Activated naive CD8-positive, alpha-beta T cell treated with anti-CD3 and anti-CD28 coated beads for 36 hours (primary cell): ENCODE measurements at regions not wholly inside any gene's neighbourhood (a gene's known extent, or its start where the extent isn't known, plus 50 kb on each side); places are given as distances from the start of the nearest gene placed in this dataset.

Experiments
- DNase-seq: peaks from one replicate; pipeline ENCODE4 v3.0.0; 2021
- H3K27ac Mint-ChIP-seq: one replicate; pipeline ENCODE4 v1.8.0; 2022; ENCODE audit warnings: mild to moderate bottlenecking, moderate library complexity, mixed read lengths
- H3K27me3 Mint-ChIP-seq: one replicate; pipeline ENCODE4 v1.8.0; 2022; ENCODE audit warnings: mild to moderate bottlenecking, mixed read lengths
- H3K36me3 Mint-ChIP-seq: one replicate; pipeline ENCODE4 v1.8.0; 2021; ENCODE audit warnings: mild to moderate bottlenecking, mixed read lengths
- H3K4me1 Mint-ChIP-seq: one replicate; pipeline ENCODE4 v1.8.0; 2021; ENCODE audit warnings: mixed read lengths
- H3K4me3 Mint-ChIP-seq: one replicate; pipeline ENCODE4 v1.8.0; 2022; ENCODE audit warnings: mild to moderate bottlenecking, moderate library complexity, mixed read lengths
- H3K9me3 Mint-ChIP-seq: one replicate; pipeline ENCODE4 v1.8.0; 2022; ENCODE audit warnings: mixed read lengths

- DNase-seq = no peak
- Mint-ChIP-seq H3K36me3 (no peaks in the 10 kb centered on the region), H3K9me3 (no peaks in the 10 kb centered on the region), H3K27me3 (no peaks in the 10 kb centered on the region), H3K4me3 (no peak overlapping the region), H3K4me1 (no peaks in the 10 kb centered on the region), H3K27ac (no peak overlapping the region)
Measured at GRCh38 chr2:2564300-2565078, 233.4 kb upstream of the MYT1L start.

- no peak for DNase-seq
- H3K4me1 Mint-ChIP-seq = no peaks in the 10 kb centered on the region
- no peaks in the 10 kb centered on the region for H3K36me3 Mint-ChIP-seq
- no peak overlapping the region for H3K4me3 Mint-ChIP-seq
- H3K27ac Mint-ChIP-seq = no peak overlapping the region
- no peaks in the 10 kb centered on the region for H3K27me3 Mint-ChIP-seq
- H3K9me3 Mint-ChIP-seq = no peaks in the 10 kb centered on the region
Measured at GRCh38 chr2:2563309-2563860, 232.3 kb upstream of the MYT1L start.

GRCh38 chr2:2562867-2563266 is 231.8 kb upstream of the MYT1L start:
- H3K9me3 Mint-ChIP-seq = no peaks in the 10 kb centered on the region
- no peak overlapping the region for H3K4me3 Mint-ChIP-seq
- no peaks in the 10 kb centered on the region for H3K27me3 Mint-ChIP-seq
- H3K36me3 Mint-ChIP-seq = no peaks in the 10 kb centered on the region
- DNase-seq = no peak
- H3K27ac Mint-ChIP-seq = no peak overlapping the region
- H3K4me1 Mint-ChIP-seq = peaks cover 2% of the 10 kb centered on the region

- Mint-ChIP-seq H3K9me3 (no peaks in the 10 kb centered on the region), H3K27me3 (no peaks in the 10 kb centered on the region), H3K36me3 (no peaks in the 10 kb centered on the region), H3K4me1 (peaks cover 8% of the 10 kb centered on the region), H3K27ac (no peak overlapping the region), H3K4me3 (no peak overlapping the region)
- DNase-seq = no peak
Measured at GRCh38 chr2:2561346-2562095, 230.4 kb upstream of the MYT1L start.

GRCh38 chr2:2560374-2561015 is 229.4 kb upstream of the MYT1L start:
- Mint-ChIP-seq H3K9me3 (no peaks in the 10 kb centered on the region), H3K27ac (no peak overlapping the region), H3K27me3 (no peaks in the 10 kb centered on the region), H3K36me3 (no peaks in the 10 kb centered on the region), H3K4me3 (no peak overlapping the region), H3K4me1 (peaks cover 8% of the 10 kb centered on the region)
- DNase-seq = no peak

- Mint-ChIP-seq H3K27me3 (no peaks in the 10 kb centered on the region), H3K27ac (no peak overlapping the region), H3K9me3 (peaks cover 6% of the 10 kb centered on the region), H3K4me1 (peaks cover 8% of the 10 kb centered on the region), H3K4me3 (no peak overlapping the region), H3K36me3 (no peaks in the 10 kb centered on the region)
- DNase-seq = no peak
Measured at GRCh38 chr2:2558476-2558875, 227.4 kb upstream of the MYT1L start.

- no peaks in the 10 kb centered on the region for H3K27me3 Mint-ChIP-seq
- peaks cover 8% of the 10 kb centered on the region for H3K4me1 Mint-ChIP-seq
- no peaks in the 10 kb centered on the region for H3K36me3 Mint-ChIP-seq
- no peak overlapping the region for H3K4me3 Mint-ChIP-seq
- H3K27ac Mint-ChIP-seq = no peak overlapping the region
- DNase-seq = no peak
- peaks cover 12% of the 10 kb centered on the region for H3K9me3 Mint-ChIP-seq
Measured at GRCh38 chr2:2557475-2557874, 226.4 kb upstream of the MYT1L start.

- Mint-ChIP-seq H3K9me3 (peaks cover 20% of the 10 kb centered on the region), H3K27me3 (no peaks in the 10 kb centered on the region), H3K36me3 (no peaks in the 10 kb centered on the region), H3K4me1 (no peaks in the 10 kb centered on the region), H3K4me3 (no peak overlapping the region), H3K27ac (no peak overlapping the region)
- DNase-seq = no peak
Measured at GRCh38 chr2:2550856-2551255, 219.8 kb upstream of the MYT1L start.

- peaks cover 9% of the 10 kb centered on the region for H3K9me3 Mint-ChIP-seq
- H3K36me3 Mint-ChIP-seq = no peaks in the 10 kb centered on the region
- no peak for DNase-seq
- no peaks in the 10 kb centered on the region for H3K4me1 Mint-ChIP-seq
- no peaks in the 10 kb centered on the region for H3K27me3 Mint-ChIP-seq
- H3K4me3 Mint-ChIP-seq = no peak overlapping the region
- H3K27ac Mint-ChIP-seq = no peak overlapping the region
Measured at GRCh38 chr2:2547911-2548310, 216.8 kb upstream of the MYT1L start.

- Mint-ChIP-seq H3K36me3 (no peaks in the 10 kb centered on the region), H3K27me3 (no peaks in the 10 kb centered on the region), H3K4me1 (no peaks in the 10 kb centered on the region), H3K4me3 (no peak overlapping the region), H3K9me3 (peaks cover 9% of the 10 kb centered on the region), H3K27ac (no peak overlapping the region)
- no peak for DNase-seq
Measured at GRCh38 chr2:2547451-2547850, 216.4 kb upstream of the MYT1L start.

- H3K9me3 Mint-ChIP-seq = no peaks in the 10 kb centered on the region
Measured at GRCh38 chr2:2546046-2546445, 215.0 kb upstream of the MYT1L start.

GRCh38 chr2:2542966-2543611 is 212.0 kb upstream of the MYT1L start:
- Mint-ChIP-seq H3K27ac (no peak overlapping the region), H3K4me3 (no peak overlapping the region), H3K4me1 (no peaks in the 10 kb centered on the region), H3K27me3 (peaks cover 4% of the 10 kb centered on the region), H3K9me3 (no peaks in the 10 kb centered on the region), H3K36me3 (no peaks in the 10 kb centered on the region)
- DNase-seq = no peak

More at GRCh38 chr2:2546046-2546445, 215.0 kb upstream of the MYT1L start:
- Mint-ChIP-seq H3K4me3 (no peak overlapping the region), H3K27ac (no peak overlapping the region), H3K36me3 (no peaks in the 10 kb centered on the region), H3K4me1 (no peaks in the 10 kb centered on the region), H3K27me3 (no peaks in the 10 kb centered on the region)
- DNase-seq = no peak

GRCh38 chr2:2542316-2542715 is 211.2 kb upstream of the MYT1L start:
- Mint-ChIP-seq H3K4me1 (no peaks in the 10 kb centered on the region), H3K27me3 (peaks cover 4% of the 10 kb centered on the region), H3K27ac (no peak overlapping the region), H3K36me3 (no peaks in the 10 kb centered on the region), H3K9me3 (no peaks in the 10 kb centered on the region), H3K4me3 (no peak overlapping the region)
- no peak for DNase-seq

- Mint-ChIP-seq H3K27ac (no peak overlapping the region), H3K4me3 (no peak overlapping the region), H3K9me3 (no peaks in the 10 kb centered on the region)
Measured at GRCh38 chr2:2540406-2540805, 209.3 kb upstream of the MYT1L start.

More at GRCh38 chr2:2540406-2540805, 209.3 kb upstream of the MYT1L start:
- no peak for DNase-seq
- Mint-ChIP-seq H3K4me1 (no peaks in the 10 kb centered on the region), H3K27me3 (peaks cover 16% of the 10 kb centered on the region), H3K36me3 (no peaks in the 10 kb centered on the region)
